ENCODE measurements at regions not wholly inside any gene's neighbourhood (a gene's known extent, or its start where the extent isn't known, plus 50 kb on each side); places are given as distances from the start of the nearest gene placed in this dataset.

- TF ChIP-seq CTCF (IDR thresholded peaks at IDR 0.05 in 4 of 5, conservative IDR thresholded peaks at IDR 0.05 in 1 of 5) (no peak), POLR2A (IDR thresholded peaks at IDR 0.05) (no peak)
These were observed 231.1 kb upstream of the RUNX1 start for GRCh38 chr21:35280231-35280630.
